Neuronal stem cell (in vitro differentiated cells): ENCODE measurements at regions not wholly inside any gene's neighbourhood (a gene's known extent, or its start where the extent isn't known, plus 50 kb on each side); places are given as distances from the start of the nearest gene placed in this dataset.
A peak's percentile ranks its signal among the peaks of the same experiment; 100 is the strongest.

ENCODE experiments used
- DNase-seq: peaks from one replicate; pipeline ENCODE4 v3.0.0-alpha.2; 2013; ENCODE audit warnings: low spot score
- H2AFZ ChIP-seq: one replicate; pipeline ENCODE4 v1.6.1; 2013; ENCODE audit warnings: mild to moderate bottlenecking, low read length, inconsistent platforms
- H2AK5ac ChIP-seq: 2 replicates; pipeline ENCODE4 v1.6.1; 2013; ENCODE audit warnings: low read depth, mild to moderate bottlenecking, inconsistent platforms, low read length, moderate library complexity, mixed read lengths
- H2BK120ac ChIP-seq: 2 replicates; pipeline ENCODE4 v1.6.1; 2013; ENCODE audit warnings: low read depth, mild to moderate bottlenecking, inconsistent platforms, low read length, moderate library complexity, mixed read lengths
- H2BK12ac ChIP-seq: one replicate; pipeline ENCODE4 v1.6.1; 2013; ENCODE audit warnings: low read length, inconsistent platforms
- H2BK15ac ChIP-seq: 2 replicates; pipeline ENCODE4 v1.6.1; 2013; ENCODE audit warnings: mild to moderate bottlenecking, low read length, inconsistent platforms, mixed read lengths
- H2BK5ac ChIP-seq: one replicate; pipeline ENCODE4 v1.6.1; 2013; ENCODE audit warnings: inconsistent platforms, mild to moderate bottlenecking, low read length, moderate library complexity
- H3K14ac ChIP-seq: one replicate; pipeline ENCODE4 v1.6.1; 2013; ENCODE audit warnings: low read length, inconsistent platforms
- H3K18ac ChIP-seq: 2 replicates; pipeline ENCODE4 v1.6.1; 2013; ENCODE audit warnings: low read length, inconsistent platforms
- H3K23ac ChIP-seq: 2 replicates; pipeline ENCODE4 v1.6.1; 2013; ENCODE audit warnings: low read depth, mild to moderate bottlenecking, mixed read lengths, low read length, inconsistent platforms; ENCODE audit not compliant: poor library complexity
- H3K27ac ChIP-seq: replicated peaks from 3 replicates; pipeline ENCODE4 v1.5.1; 2013; ENCODE audit warnings: low read length, inconsistent platforms
- H3K27me3 ChIP-seq, 3 experiments: 2 replicates each; pipeline ENCODE4 v1.6.1; 2013; ENCODE audit warnings: low read length in 3 of 3, mild to moderate bottlenecking in 2 of 3, inconsistent platforms in 1 of 3, low read depth in 1 of 3, mixed read lengths in 1 of 3, moderate library complexity in 1 of 3; ENCODE audit not compliant: control insufficient read depth in 3 of 3, insufficient read depth in 3 of 3
- H3K36me3 ChIP-seq, 2 donors: replicated peaks in 1 of 2; 2 replicates each; pipeline ENCODE4 v1.6.1; 2013; ENCODE audit warnings: low read length in 2 of 2; ENCODE audit not compliant: control insufficient read depth in 2 of 2, insufficient read depth in 2 of 2
- H3K4ac ChIP-seq: 2 replicates; pipeline ENCODE4 v1.6.1; 2013; ENCODE audit warnings: inconsistent platforms, mild to moderate bottlenecking, low read length, moderate library complexity
- H3K4me1 ChIP-seq, 2 donors: 1 replicate in 1 of 2; 2 replicates in 1 of 2; pipeline ENCODE4 v1.6.1; 2013; ENCODE audit warnings: low read length in 2 of 2, low read depth in 1 of 2; ENCODE audit not compliant: control insufficient read depth in 2 of 2, insufficient read depth in 1 of 2
- H3K4me2 ChIP-seq: one replicate; pipeline ENCODE4 v1.6.1; 2013; ENCODE audit warnings: mild to moderate bottlenecking, low read length, inconsistent platforms; ENCODE audit not compliant: insufficient read depth, poor library complexity, severe bottlenecking
- H3K4me3 ChIP-seq, 2 donors: 2 replicates each; pipeline ENCODE4 v1.5.1; 2013; ENCODE audit warnings: low read length in 2 of 2, mild to moderate bottlenecking in 2 of 2, inconsistent platforms in 1 of 2, moderate library complexity in 1 of 2
- H3K79me1 ChIP-seq: one replicate; pipeline ENCODE4 v1.6.1; 2013; ENCODE audit warnings: low read depth, mild to moderate bottlenecking, inconsistent platforms, low read length, moderate library complexity
- H3K9ac ChIP-seq: one replicate; pipeline ENCODE4 v1.6.1; 2013; ENCODE audit warnings: mild to moderate bottlenecking, low read depth, low read length, inconsistent platforms; ENCODE audit not compliant: poor library complexity
- H3K9me3 ChIP-seq, 2 donors: replicated peaks in 1 of 2; 2 replicates each; pipeline versions ENCODE3 to v1.6.1; 2013; ENCODE audit warnings: low read length in 2 of 2, mild to moderate bottlenecking in 2 of 2, inconsistent platforms in 1 of 2, low read depth in 1 of 2, mixed read lengths in 1 of 2, moderate library complexity in 1 of 2; ENCODE audit not compliant: control insufficient read depth in 2 of 2, insufficient read depth in 1 of 2
- H4K8ac ChIP-seq: one replicate; pipeline ENCODE4 v1.6.1; 2013; ENCODE audit warnings: low read depth, mild to moderate bottlenecking, inconsistent platforms, low read length, moderate library complexity
- H4K91ac ChIP-seq: one replicate; pipeline ENCODE4 v1.6.1; 2013; ENCODE audit warnings: low read length, low read depth, mild to moderate bottlenecking, inconsistent platforms; ENCODE audit not compliant: poor library complexity
- WGBS, 2 donors: extraction: QIAGEN DNeasy Blood & Tissue Kit; methylation state at CpG; one replicate each; pipeline ENCODE4 v1.1.7; 2013; ENCODE audit warnings: missing lambda C conversion rate in 2 of 2, mixed read lengths in 1 of 2; ENCODE audit not compliant: insufficient read length in 2 of 2, insufficient replicate concordance in 1 of 2; ENCODE audit errors: extremely low coverage in 2 of 2; 5-methylcytosine and 5-hydroxymethylcytosine counted together

DNA sequence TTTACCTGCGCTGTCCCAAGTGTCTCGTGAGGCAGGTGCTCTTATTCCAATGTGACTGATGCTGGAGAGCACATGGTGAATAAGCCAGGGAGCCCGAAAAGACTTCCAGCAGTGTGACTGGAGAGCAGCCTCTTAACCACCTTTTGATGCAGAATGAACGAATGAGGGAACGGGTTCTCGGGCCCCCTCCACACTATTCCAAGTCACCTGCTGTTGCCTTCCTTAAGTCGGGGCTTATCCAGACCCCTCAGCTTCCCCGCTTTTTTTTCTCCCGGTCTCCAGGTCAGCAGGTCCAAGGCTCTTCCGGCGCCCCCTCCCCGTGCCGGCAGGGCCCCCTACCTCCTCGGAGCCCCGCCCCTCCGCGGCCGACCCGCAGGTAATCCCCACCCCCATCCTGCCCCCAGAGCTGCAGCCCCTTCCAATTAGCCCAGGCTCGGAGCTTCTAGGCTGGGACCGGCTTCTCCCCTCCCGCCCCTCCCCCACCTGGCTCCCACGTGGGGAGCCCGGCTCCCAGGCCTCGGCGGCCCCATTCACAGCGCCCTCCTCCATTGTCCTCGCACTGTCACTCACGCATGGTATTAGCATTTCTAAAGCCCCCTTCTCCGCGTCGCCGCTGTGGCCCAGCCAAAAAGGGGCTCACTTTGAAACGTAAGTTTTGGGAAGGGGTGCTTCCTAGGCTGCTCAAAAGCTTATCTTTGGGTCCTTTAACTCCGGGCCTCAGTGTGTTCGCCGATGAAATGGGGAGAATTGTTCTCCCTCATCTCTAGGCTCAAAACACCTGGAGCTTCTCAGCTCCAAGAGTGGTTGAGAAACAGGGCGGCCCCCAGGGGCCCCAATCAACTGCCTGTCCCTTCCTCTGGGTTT is 56.2 kb upstream of the PJA1 start:
- Histone ChIP-seq H3K4me1 (peaks cover 8 to 20% of the 10 kb centered on the region in 2 donors), H2BK120ac (no peak overlapping the region), H3K9me3 (no peaks in the 10 kb centered on the region), H3K14ac (no peak overlapping the region), H2AFZ (no peak overlapping the region), H2BK12ac (no peak overlapping the region), H3K79me1 (no peaks in the 10 kb centered on the region), H3K4ac (no peak overlapping the region), H3K36me3 (no peaks in the 10 kb centered on the region), H3K27me3 (peaks cover 0 to 10% (median 0%) of the 10 kb centered on the region in 3 experiments), H3K4me3 (no peak overlapping the region), H2BK15ac (no peak overlapping the region), H2BK5ac (no peak overlapping the region), H3K27ac (peak overlapping the region; percentile 68), H3K18ac (peak overlapping the region; percentile 83), H2AK5ac (no peak overlapping the region), H4K8ac (no peak overlapping the region), H3K23ac (no peak overlapping the region), H3K9ac (no peak overlapping the region), H3K4me2 (peak overlapping the region; percentile 18), H4K91ac (no peak overlapping the region)
- peak; percentile 48 for DNase-seq
- no CpG with 5 or more reads among the region's 38 CpGs for whole genome bisulfite sequencing, 2 donors

DNA sequence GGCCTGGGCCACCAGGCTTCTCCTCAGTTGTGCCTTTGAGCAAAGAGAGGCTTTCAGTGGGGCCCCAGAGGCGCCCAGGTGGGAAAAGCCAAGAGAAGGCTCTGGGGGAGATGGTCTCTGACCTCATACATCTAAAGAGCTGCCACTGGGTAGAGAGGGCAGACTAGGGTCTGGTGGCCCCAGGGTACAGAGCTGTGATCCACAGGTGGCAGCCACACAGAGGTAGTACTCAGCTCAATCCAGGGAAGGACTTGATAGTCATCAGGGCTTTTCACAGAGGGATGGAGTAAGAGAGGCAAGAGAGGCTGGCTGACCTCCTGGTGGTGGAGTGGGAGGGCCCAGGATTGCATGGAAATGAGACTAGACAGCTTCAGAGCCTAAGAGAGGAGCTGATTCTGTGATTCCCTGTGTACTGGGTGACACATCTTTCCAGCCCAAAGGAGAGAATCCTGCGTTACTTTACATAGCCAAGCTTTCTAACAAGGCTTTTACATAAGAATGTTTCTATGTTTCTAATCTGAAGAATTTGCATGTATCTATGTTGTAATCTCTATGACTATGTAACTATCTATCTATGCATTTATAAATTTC is 53.2 kb upstream of the PJA1 start:
- Histone ChIP-seq H2BK15ac (no peak overlapping the region), H3K4me1 (peaks cover 6 to 22% of the 10 kb centered on the region in 2 donors), H3K9me3 (no peaks in the 10 kb centered on the region), H3K4me2 (no peak overlapping the region), H2AK5ac (no peak overlapping the region), H3K4me3 (no peak overlapping the region), H3K4ac (no peak overlapping the region), H4K91ac (no peak overlapping the region), H3K14ac (no peak overlapping the region), H2BK5ac (no peak overlapping the region), H2BK120ac (no peak overlapping the region), H3K23ac (no peak overlapping the region), H4K8ac (no peak overlapping the region), H3K36me3 (no peaks in the 10 kb centered on the region), H2BK12ac (no peak overlapping the region), H3K9ac (no peak overlapping the region), H3K27me3 (peaks cover 0 to 21% (median 0%) of the 10 kb centered on the region in 3 experiments), H3K79me1 (no peaks in the 10 kb centered on the region), H3K27ac (no peak overlapping the region), H2AFZ (no peak overlapping the region), H3K18ac (no peak overlapping the region)
- WGBS, 2 donors: no CpG with 5 or more reads among the region's 2 CpGs
- DNase-seq: no peak

DNA sequence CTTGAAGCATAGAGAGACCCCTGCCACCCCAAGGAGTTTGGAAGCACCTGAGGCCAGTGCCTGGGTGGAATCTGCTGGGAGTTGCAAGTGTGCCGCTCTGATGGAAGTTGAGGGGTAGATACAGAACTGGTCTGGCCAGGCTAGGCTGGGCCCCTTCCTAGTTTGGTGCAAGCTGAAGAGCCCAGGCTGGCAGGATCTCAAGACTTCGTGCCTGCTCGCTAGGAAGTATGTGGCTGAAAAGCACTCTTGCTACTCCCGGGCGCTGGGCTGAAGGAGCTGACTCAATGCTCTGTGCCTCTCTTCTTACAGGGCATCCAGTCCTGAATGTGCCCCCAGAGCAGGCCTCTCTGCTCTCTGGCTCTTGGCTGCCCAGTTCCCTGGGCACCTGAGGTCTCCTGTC is 51.7 kb upstream of the PJA1 start:
- Histone ChIP-seq H4K91ac (no peak overlapping the region), H3K4me1 (peaks cover 1 to 10% of the 10 kb centered on the region in 2 donors), H3K9me3 (no peaks in the 10 kb centered on the region), H2BK5ac (no peak overlapping the region), H3K4me3 (no peak overlapping the region), H2BK15ac (no peak overlapping the region), H3K14ac (no peak overlapping the region), H2AFZ (no peak overlapping the region), H4K8ac (no peak overlapping the region), H3K27me3 (peaks cover 0 to 32% (median 0%) of the 10 kb centered on the region in 3 experiments), H3K9ac (no peak overlapping the region), H3K27ac (no peak overlapping the region), H3K18ac (peak overlapping the region; percentile 3), H2AK5ac (peak overlapping the region; percentile 46), H2BK12ac (no peak overlapping the region), H3K4me2 (no peak overlapping the region), H3K23ac (no peak overlapping the region), H3K4ac (no peak overlapping the region), H3K79me1 (no peaks in the 10 kb centered on the region), H2BK120ac (no peak overlapping the region), H3K36me3 (no peaks in the 10 kb centered on the region)
- WGBS, 2 donors: no CpG with 5 or more reads among the region's 5 CpGs
- DNase-seq: no peak

DNA sequence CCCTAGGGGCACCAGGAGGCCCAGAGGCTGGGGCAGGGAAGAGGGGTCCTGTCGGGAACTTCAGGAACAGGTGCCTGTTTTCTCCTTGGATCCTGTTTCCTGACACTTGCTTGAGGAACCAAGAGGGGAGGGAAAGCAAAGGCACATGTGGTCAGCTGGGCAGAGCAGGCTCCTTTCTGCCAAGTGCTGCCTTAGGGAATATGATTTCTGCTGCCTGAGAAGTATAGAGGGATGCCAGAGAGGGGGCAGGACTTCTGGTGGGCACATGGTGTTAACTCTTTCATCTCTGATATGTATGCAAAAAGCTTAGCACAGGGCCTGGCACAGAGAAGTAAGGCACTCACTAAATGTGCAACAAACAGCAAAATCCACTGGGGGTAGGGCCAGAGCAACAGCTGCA is 51.2 kb upstream of the PJA1 start:
- Histone ChIP-seq H2BK120ac (no peak overlapping the region), H3K4me1 (peaks cover 1 to 7% of the 10 kb centered on the region in 2 donors), H3K4ac (no peak overlapping the region)

More for the DNA sequence above, 51.2 kb upstream of the PJA1 start:
- H3K4me3 ChIP-seq: no peak overlapping the region
- no peak for DNase-seq
- no peaks in the 10 kb centered on the region for H3K36me3 ChIP-seq
- H2BK12ac ChIP-seq: no peak overlapping the region
- H4K8ac ChIP-seq: no peak overlapping the region
- H3K18ac ChIP-seq: no peak overlapping the region
- no peak overlapping the region for H2AK5ac ChIP-seq
- H3K14ac ChIP-seq: no peak overlapping the region
- no peak overlapping the region for H3K4me2 ChIP-seq
- H3K79me1 ChIP-seq: no peaks in the 10 kb centered on the region
- H3K27ac ChIP-seq: no peak overlapping the region
- no peak overlapping the region for H2BK15ac ChIP-seq
- peaks cover 0 to 32% (median 0%) of the 10 kb centered on the region in 3 experiments for H3K27me3 ChIP-seq
- no CpG with 5 or more reads among the region's 1 CpG for WGBS, 2 donors
- H3K9me3 ChIP-seq: no peaks in the 10 kb centered on the region
- no peak overlapping the region for H3K9ac ChIP-seq
- no peak overlapping the region for H4K91ac ChIP-seq
- no peak overlapping the region for H2BK5ac ChIP-seq
- H3K23ac ChIP-seq: no peak overlapping the region
- no peak overlapping the region for H2AFZ ChIP-seq
